HG02798 (cell line): ENCODE measurements at regions not wholly inside any gene's neighbourhood (a gene's known extent, or its start where the extent isn't known, plus 50 kb on each side); places are given as distances from the start of the nearest gene placed in this dataset.
"Not testable (repeated sequence)": the region's sequence is repeated elsewhere in the genome, so short reads cannot be mapped to it uniquely, and the experiment has no call there.

Experiments used
- ATAC-seq: cut with Tn5 transposase; IDR thresholded peaks from one replicate; pipeline ENCODE4 v1.9.1; 2021; ENCODE audit warnings: mild to moderate bottlenecking; ENCODE audit not compliant: unreplicated experiment, poor library complexity

- ATAC-seq = no peak
Measured at GRCh38 chrX:43315622-43316021, 340.5 kb upstream of the MAOA start.

- no peak for ATAC-seq
Measured at GRCh38 chrX:43316146-43316545, 340.0 kb upstream of the MAOA start.

- no peak for ATAC-seq
Measured at GRCh38 chrX:43317378-43317777, 338.7 kb upstream of the MAOA start.

GRCh38 chrX:43328358-43328946 lies 327.6 kb upstream of the MAOA start:
- ATAC-seq = no peak

GRCh38 chrX:43333543-43333942 lies 322.6 kb upstream of the MAOA start:
- no peak for ATAC-seq

GRCh38 chrX:43345166-43345565 lies 310.9 kb upstream of the MAOA start:
- peak; percentile 33 for ATAC-seq

GRCh38 chrX:43349363-43349762 lies 306.7 kb upstream of the MAOA start:
- peak; percentile 80 for ATAC-seq

- ATAC-seq = no peak
Measured at GRCh38 chrX:43350935-43351334, 305.2 kb upstream of the MAOA start.

- ATAC-seq = no peak
Measured at GRCh38 chrX:43357741-43358140, 298.4 kb upstream of the MAOA start.

GRCh38 chrX:43373032-43373431 lies 283.1 kb upstream of the MAOA start:
- no peak for ATAC-seq

GRCh38 chrX:43375136-43375535 lies 281.0 kb upstream of the MAOA start:
- ATAC-seq = no peak

GRCh38 chrX:43380704-43381103 lies 275.4 kb upstream of the MAOA start:
- no peak for ATAC-seq

- ATAC-seq = no peak
Measured at GRCh38 chrX:43386875-43387274, 269.2 kb upstream of the MAOA start.

GRCh38 chrX:43405191-43405590 lies 250.9 kb upstream of the MAOA start:
- no peak for ATAC-seq

- no peak for ATAC-seq
Measured at GRCh38 chrX:43423876-43424275, 232.2 kb upstream of the MAOA start.

GRCh38 chrX:43436517-43436916 lies 219.6 kb upstream of the MAOA start:
- ATAC-seq = no peak

- ATAC-seq = no peak
Measured at GRCh38 chrX:43446752-43447151, 209.3 kb upstream of the MAOA start.

- ATAC-seq = no peak
Measured at GRCh38 chrX:43448688-43449087, 207.4 kb upstream of the MAOA start.

GRCh38 chrX:43450355-43450754 lies 205.7 kb upstream of the MAOA start:
- no peak for ATAC-seq

GRCh38 chrX:43451976-43452686 lies 204.0 kb upstream of the MAOA start:
- ATAC-seq = not testable (repeated sequence)

GRCh38 chrX:43456063-43456462 lies 200.0 kb upstream of the MAOA start:
- no peak for ATAC-seq

GRCh38 chrX:43456906-43457305 lies 199.2 kb upstream of the MAOA start:
- no peak for ATAC-seq
